ENCODE measurements at regions not wholly inside any gene's neighbourhood (a gene's known extent, or its start where the extent isn't known, plus 50 kb on each side); places are given as distances from the start of the nearest gene placed in this dataset.
A peak's percentile ranks its signal among the peaks of the same experiment; 100 is the strongest.

GRCh38 chr1:8076176-8076575 lies 50.1 kb upstream of the ERRFI1 start:
- no peaks in the 10 kb centered on the region for H3K27me3 ChIP-seq (ENCODE audit: low read length)
- ATAC-seq: no peak
- H3K27ac ChIP-seq (ENCODE audit: low read length): peak overlapping the region; percentile 97
- no TSS peak for BruUV-seq (replicated peaks)
- no peaks in the 10 kb centered on the region for H3K79me2 ChIP-seq (ENCODE audit: low read length)
- no peak overlapping the region for H3K4me2 ChIP-seq (ENCODE audit: low read length)
- H4K20me1 ChIP-seq (ENCODE audit: low read length): no peaks in the 10 kb centered on the region
- no peaks in the 10 kb centered on the region for H3K9me2 ChIP-seq (replicated peaks; ENCODE audit: low read length)
- no peak for DNase-seq
- no peaks in the 10 kb centered on the region for H3K9me3 ChIP-seq (ENCODE audit: low read length)
- ChIA-PET POLR2A (ENCODE audit: unreplicated experiment) (interaction anchor here (0.6 to 0.7 kb wide), 3 partner anchors 44 to 86 kb away, joined by 3 to 10 read pairs (median 6); no protein-coding TSS in a partner anchor), CTCF (no interaction called here)
- peaks cover 43% of the 10 kb centered on the region for H3K4me1 ChIP-seq (ENCODE audit: insufficient read depth, low read length)
- TF ChIP-seq EZH2phosphoT487 (IDR thresholded peaks at IDR 0.05; ENCODE audit: borderline replicate concordance, low read length): no peak
- TF ChIP-seq EZH2 (IDR thresholded peaks at IDR 0.05; ENCODE audit: low read length, unreplicated experiment): no peak
- TF ChIP-seq CTCF (conservative IDR thresholded peaks at IDR 0.05; ENCODE audit: low read depth, low read length): no peak
- no peak overlapping the region for H3K4me3 ChIP-seq (ENCODE audit: low read length)
- H3F3A ChIP-seq (ENCODE audit: low read length, unreplicated experiment): peaks cover 11% of the 10 kb centered on the region
- no peak overlapping the region for H2AFZ ChIP-seq (ENCODE audit: low read length)
- intact Hi-C loops (cut with micrococcal nuclease): no loop called here
- peak overlapping the region; percentile 83 for H3K9ac ChIP-seq (ENCODE audit: low read length)
- H3K36me3 ChIP-seq (ENCODE audit: low read depth, low read length): no peaks in the 10 kb centered on the region
